ENCODE measurements at regions not wholly inside any gene's neighbourhood (a gene's known extent, or its start where the extent isn't known, plus 50 kb on each side); places are given as distances from the start of the nearest gene placed in this dataset.

GRCh38 chr10:25080880-25081581 lies 64.6 kb downstream of the THNSL1 start (continued):
- TF ChIP-seq GLI2 (tag by site-specific recombination; IDR thresholded peaks at IDR 0.05; ENCODE audit: borderline replicate concordance, low read depth) (no peak), KLF17 (tag by site-specific recombination; IDR thresholded peaks at IDR 0.05) (no peak), ZNF362 (tag by site-specific recombination; IDR thresholded peaks at IDR 0.05) (no peak), ZNF510 (tag by site-specific recombination; IDR thresholded peaks at IDR 0.05; ENCODE audit: insufficient replicate concordance) (no peak), ZBTB21 (tag by site-specific recombination; IDR thresholded peaks at IDR 0.05) (0 out of 2 replicates have a peak, but pooled peaks have one; percentile 26), KLF1 (tag by site-specific recombination; IDR thresholded peaks at IDR 0.05) (no peak), ZNF473 (tag by site-specific recombination; IDR thresholded peaks at IDR 0.05) (no peak), ZNF792 (tag by site-specific recombination; IDR thresholded peaks at IDR 0.05) (no peak), ZBTB8A (tag by site-specific recombination; IDR thresholded peaks at IDR 0.05) (no peak), ZNF19 (tag by site-specific recombination; IDR thresholded peaks at IDR 0.05; ENCODE audit: low read depth) (no peak), ZNF76 (tag by site-specific recombination; IDR thresholded peaks at IDR 0.05; ENCODE audit: borderline replicate concordance, low read depth) (no peak), PRDM10 (tag by site-specific recombination; IDR thresholded peaks at IDR 0.05) (no peak), ZNF791 (tag by site-specific recombination; IDR thresholded peaks at IDR 0.05) (no peak), ZBTB1 (tag by site-specific recombination; IDR thresholded peaks at IDR 0.05) (no peak), ZNF366 (tag by site-specific recombination; conservative IDR thresholded peaks at IDR 0.05) (peak; percentile 58; the same call in 1 of the 2 replicates), TCF7L2 (IDR thresholded peaks at IDR 0.05; ENCODE audit: borderline replicate concordance, low read depth, low read length) (peak; percentile 50; the same call in 1 of the 2 replicates), ZNF354C (tag by site-specific recombination; IDR thresholded peaks at IDR 0.05; ENCODE audit: borderline replicate concordance, low read depth) (no peak)

GRCh38 chr10:25082276-25083204 lies 66.1 kb downstream of the THNSL1 start:
- Histone ChIP-seq H3K36me3 (ENCODE audit: control insufficient read depth in 2 of 2, insufficient read depth in 1 of 2, low read length in 2 of 2) (no peaks in the 10 kb centered on the region), H3K4me3 (ENCODE audit: low read depth, low read length) (no peak overlapping the region), H3K4me1 (ENCODE audit: control insufficient read depth, insufficient read depth, low read length) (no peaks in the 10 kb centered on the region), H3K9me3 (ENCODE audit: control insufficient read depth, insufficient read depth, low read depth, low read length) (no peaks in the 10 kb centered on the region), H3K27ac (ENCODE audit: extremely low read depth, low read depth, low read length) (no peak overlapping the region)
- TF ChIP-seq ZNF449 (tag by site-specific recombination; IDR thresholded peaks at IDR 0.05) (peak; percentile 93), MEIS1 (CRISPR knock-in tag; IDR thresholded peaks at IDR 0.05; ENCODE audit: borderline replicate concordance) (no peak), ZNF585B (tag by site-specific recombination; IDR thresholded peaks at IDR 0.05) (no peak)
- ChIA-PET POLR2A (no interaction called here), CTCF (interaction anchor here (0.5 to 4.2 kb wide), 11 partner anchors 23 to 793 kb away, joined by 3 to 20 read pairs (median 4); no protein-coding TSS in a partner anchor)
